ENCODE measurements at regions not wholly inside any gene's neighbourhood (a gene's known extent, or its start where the extent isn't known, plus 50 kb on each side); places are given as distances from the start of the nearest gene placed in this dataset.

- TF ChIP-seq, protein P1, sequence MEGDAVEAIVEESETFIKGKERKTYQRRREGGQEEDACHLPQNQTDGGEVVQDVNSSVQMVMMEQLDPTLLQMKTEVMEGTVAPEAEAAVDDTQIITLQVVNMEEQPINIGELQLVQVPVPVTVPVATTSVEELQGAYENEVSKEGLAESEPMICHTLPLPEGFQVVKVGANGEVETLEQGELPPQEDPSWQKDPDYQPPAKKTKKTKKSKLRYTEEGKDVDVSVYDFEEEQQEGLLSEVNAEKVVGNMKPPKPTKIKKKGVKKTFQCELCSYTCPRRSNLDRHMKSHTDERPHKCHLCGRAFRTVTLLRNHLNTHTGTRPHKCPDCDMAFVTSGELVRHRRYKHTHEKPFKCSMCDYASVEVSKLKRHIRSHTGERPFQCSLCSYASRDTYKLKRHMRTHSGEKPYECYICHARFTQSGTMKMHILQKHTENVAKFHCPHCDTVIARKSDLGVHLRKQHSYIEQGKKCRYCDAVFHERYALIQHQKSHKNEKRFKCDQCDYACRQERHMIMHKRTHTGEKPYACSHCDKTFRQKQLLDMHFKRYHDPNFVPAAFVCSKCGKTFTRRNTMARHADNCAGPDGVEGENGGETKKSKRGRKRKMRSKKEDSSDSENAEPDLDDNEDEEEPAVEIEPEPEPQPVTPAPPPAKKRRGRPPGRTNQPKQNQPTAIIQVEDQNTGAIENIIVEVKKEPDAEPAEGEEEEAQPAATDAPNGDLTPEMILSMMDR (IDR thresholded peaks at IDR 0.05; ENCODE audit: borderline replicate concordance, extremely low read depth, low read length, poor library complexity, severe bottlenecking), result no peak
- TF ChIP-seq EZH2 (IDR thresholded peaks at IDR 0.05; ENCODE audit: borderline replicate concordance, low read depth, low read length, severe bottlenecking), result no peak
Observed at GRCh38 chr18:76562286-76563122, 67.5 kb upstream of the ZNF516 start.

Data from DND-41 (cell line).